A549 (cell line): ENCODE measurements at regions not wholly inside any gene's neighbourhood (a gene's known extent, or its start where the extent isn't known, plus 50 kb on each side); places are given as distances from the start of the nearest gene placed in this dataset.

Experiments used
- ATAC-seq, 2 experiments: fragments of 200-7000 bp in 1 of 2; fragments of >200 bp in 1 of 2; cut with Nextera tagmentation in 1 of 2; cut with Tn5 transposase in 1 of 2; 3 replicates each; pipeline versions ENCODE4 v1.8.0 to v1.9.1; 2018 to 2020; ENCODE audit warnings: mild to moderate bottlenecking in 1 of 2, moderate library complexity in 1 of 2
- CTCF ChIA-PET: fragments of 300-600 bp; sonication (Branson Sonifier 250); formaldehyde crosslinking; extraction: SDS; loops from one replicate; lab custom pipeline; 2021; ENCODE audit warnings: antibody characterized with exemption, inconsistent platforms; lab: Yijun Ruan, JAX
- POLR2A ChIA-PET: fragments of 350-600 bp; formaldehyde crosslinking; extraction: SDS; loops from one replicate; lab custom pipeline; 2021; ENCODE audit warnings: antibody characterized with exemption, inconsistent platforms; lab: Yijun Ruan, JAX
- DNase-seq, 2 experiments: peaks; one replicate each; pipeline versions ENCODE4 v3.0.0 to v3.0.0-alpha.2; 2011 to 2016; ENCODE audit warnings: low read depth in 1 of 2, low spot score in 1 of 2
- FAIRE-seq: peaks from 2 replicates; lab custom pipeline; 2011; peaks lifted over from hg19 to GRCh38; lab: Jason Lieb, UNC
- H3K27ac ChIP-seq, 2 experiments: fragments of >200 bp; sonication (Bioruptor Twin); formaldehyde crosslinking; 3 replicates each; pipeline ENCODE4 v1.5.1; 2016 to 2017
- H3K4me1 ChIP-seq: fragments of >200 bp; sonication (Bioruptor Twin); formaldehyde crosslinking; 3 replicates; pipeline ENCODE4 v1.6.1; 2016
- H3K4me2 ChIP-seq: fragments of >200 bp; sonication (Bioruptor Twin); formaldehyde crosslinking; 3 replicates; pipeline ENCODE4 v1.6.1; 2016
- H3K4me3 ChIP-seq: fragments of >200 bp; sonication (Bioruptor Twin); formaldehyde crosslinking; 3 replicates; pipeline ENCODE4 v1.5.1; 2016
- H3K9me3 ChIP-seq: fragments of >200 bp; sonication (Bioruptor Twin); formaldehyde crosslinking; 3 replicates; pipeline ENCODE4 v1.6.1; 2016
- BHLHE40 ChIP-seq: IDR thresholded peaks from 2 replicates; pipeline ENCODE4 v1.6.1; 2012; ENCODE audit warnings: low read depth, low read length, inconsistent platforms
- CEBPB ChIP-seq, 2 experiments: fragments of >200 bp in 1 of 2; sonication (Bioruptor Twin) in 1 of 2; formaldehyde crosslinking in 1 of 2; IDR thresholded peaks; 2 replicates each; pipeline ENCODE4 v1.6.1; 2012 to 2016
- CHD4 ChIP-seq: fragments of 200-600 bp; sonication (generic); IDR thresholded peaks from 2 replicates; pipeline ENCODE4 v1.6.1; 2016; ENCODE audit warnings: antibody characterized with exemption, mild to moderate bottlenecking, borderline replicate concordance
- EHF ChIP-seq: fragments of 250-450 bp; sonication (Bioruptor Pico); IDR thresholded peaks from 2 replicates; pipeline ENCODE4 v1.5.0; 2020; ENCODE audit warnings: mild to moderate bottlenecking
- EHMT2 ChIP-seq: fragments of 200-600 bp; sonication (generic); IDR thresholded peaks from 2 replicates; pipeline ENCODE4 v1.6.1; 2016; ENCODE audit warnings: antibody characterized with exemption, low read depth, mild to moderate bottlenecking, moderate library complexity
- EP300 ChIP-seq, 2 experiments: fragments of >200 bp; sonication (Bioruptor Twin); formaldehyde crosslinking; IDR thresholded peaks; 2 replicates in 1 of 2; 3 replicates in 1 of 2; pipeline ENCODE4 v1.6.1; 2016 to 2017
- ESRRA ChIP-seq: fragments of 150-350 bp; IDR thresholded peaks from 2 replicates; pipeline ENCODE4 v1.6.1; 2014; ENCODE audit warnings: mild to moderate bottlenecking, low read length, borderline replicate concordance
- FOSL2 ChIP-seq, 2 experiments: fragments of 450-650 bp in 1 of 2; fragments of >200 bp in 1 of 2; sonication (Bioruptor Twin) in 1 of 2; formaldehyde crosslinking; IDR thresholded peaks; 2 replicates each; pipeline versions ENCODE4 v1.5.0 to v1.6.1; 2016 to 2020; ENCODE audit warnings: mild to moderate bottlenecking in 1 of 2, moderate library complexity in 1 of 2
- FOXS1 ChIP-seq: fragments of 250-450 bp; sonication (Bioruptor Pico); IDR thresholded peaks from 2 replicates; pipeline ENCODE4 v1.5.0; 2020; ENCODE audit warnings: mild to moderate bottlenecking, moderate library complexity
- HDAC2 ChIP-seq: fragments of 200-600 bp; sonication (generic); IDR thresholded peaks from 2 replicates; pipeline ENCODE4 v1.6.1; 2016
- HEYL ChIP-seq: fragments of 250-450 bp; sonication (Bioruptor Pico); IDR thresholded peaks from 2 replicates; pipeline ENCODE4 v1.8.0; 2021; ENCODE audit warnings: mild to moderate bottlenecking, moderate library complexity
- HMGXB4 ChIP-seq: fragments of 250-450 bp; sonication (Bioruptor Pico); IDR thresholded peaks from 2 replicates; pipeline ENCODE4 v1.5.0; 2021; ENCODE audit warnings: mild to moderate bottlenecking, moderate library complexity, borderline replicate concordance
- KDM5A ChIP-seq: fragments of 200-600 bp; sonication (generic); IDR thresholded peaks from 2 replicates; pipeline ENCODE4 v1.6.1; 2016; ENCODE audit warnings: antibody characterized with exemption, mild to moderate bottlenecking
- MAFK ChIP-seq: fragments of 450-650 bp; IDR thresholded peaks from 2 replicates; pipeline ENCODE4 v1.6.1; 2014; ENCODE audit not compliant: partially characterized antibody
- MAZ ChIP-seq: fragments of 150-350 bp; IDR thresholded peaks from 2 replicates; pipeline ENCODE4 v1.6.1; 2014; ENCODE audit warnings: antibody characterized with exemption, low read depth, low read length, borderline replicate concordance
- NPAS2 ChIP-seq: fragments of 250-450 bp; sonication (Bioruptor Pico); IDR thresholded peaks from 2 replicates; pipeline ENCODE4 v1.8.0; 2022; ENCODE audit warnings: mild to moderate bottlenecking, moderate library complexity, borderline replicate concordance
- POLR2A ChIP-seq: IDR thresholded peaks from 2 replicates; pipeline ENCODE4 v1.6.1; 2012; ENCODE audit warnings: mild to moderate bottlenecking, low read length
- RAD21 ChIP-seq, 2 experiments: fragments of >200 bp in 1 of 2; sonication (Bioruptor Twin) in 1 of 2; formaldehyde crosslinking in 1 of 2; IDR thresholded peaks in 1 of 2; conservative IDR thresholded peaks in 1 of 2; 2 replicates in 1 of 2; 3 replicates in 1 of 2; pipeline ENCODE4 v1.6.1; 2012 to 2018; ENCODE audit warnings: inconsistent platforms in 1 of 2
- REST ChIP-seq: fragments of 200-600 bp; sonication (generic); IDR thresholded peaks from 2 replicates; pipeline ENCODE4 v1.6.1; 2016; ENCODE audit warnings: antibody characterized with exemption, mild to moderate bottlenecking, moderate library complexity
- RNF2 ChIP-seq: fragments of 200-600 bp; sonication (generic); IDR thresholded peaks from 2 replicates; pipeline ENCODE4 v1.6.1; 2016; ENCODE audit warnings: low read depth, mild to moderate bottlenecking, antibody characterized with exemption, moderate library complexity, borderline replicate concordance
- TFCP2L1 ChIP-seq: fragments of 250-450 bp; sonication (Bioruptor Pico); IDR thresholded peaks from 2 replicates; pipeline ENCODE4 v1.5.0; 2021; ENCODE audit warnings: mild to moderate bottlenecking
- TP53 ChIP-seq: fragments of 250-450 bp; sonication (Bioruptor Pico); IDR thresholded peaks from 2 replicates; pipeline ENCODE4 v1.5.0; 2021; ENCODE audit warnings: mild to moderate bottlenecking, moderate library complexity
- ZC3H11A ChIP-seq: fragments of 450-650 bp; IDR thresholded peaks from 2 replicates; pipeline ENCODE4 v1.6.1; 2014; ENCODE audit warnings: antibody characterized with exemption, mild to moderate bottlenecking
- ZNF302 ChIP-seq: fragments of 250-450 bp; sonication (Bioruptor Pico); IDR thresholded peaks from 2 replicates; pipeline ENCODE4 v1.9.0; 2021; ENCODE audit warnings: inconsistent platforms, mild to moderate bottlenecking, moderate library complexity
- WGBS: methylation state at CpG from one replicate; pipeline ENCODE4 v1.1.6; 2017; ENCODE audit errors: missing lambda C conversion rate; 5-methylcytosine and 5-hydroxymethylcytosine counted together

GRCh38 chr15:97892167-97892938 is 68.2 kb upstream of the ARRDC4 start:
- no peaks in the 10 kb centered on the region for H3K9me3 ChIP-seq
- ATAC-seq: no peak
- TF ChIP-seq EHF (CRISPR knock-in tag) (no peak), FOXS1 (no peak), CEBPB (IDR thresholded peaks at IDR 0.05) (no peak), RAD21 (conservative IDR thresholded peaks at IDR 0.05 in 1 of 2, IDR thresholded peaks at IDR 0.05 in 1 of 2) (no peak), BHLHE40 (no peak), HMGXB4 (CRISPR knock-in tag) (no peak), ZC3H11A (no peak), ZNF302 (CRISPR knock-in tag) (no peak)
- H3K4me3 ChIP-seq: no peak overlapping the region
- no peaks in the 10 kb centered on the region for H3K4me1 ChIP-seq
- H3K4me2 ChIP-seq: no peak overlapping the region
- POLR2A ChIA-PET: interaction anchor here (0.6 kb wide), 1 partner anchor 17 kb away, joined by 3 read pairs; no protein-coding TSS in a partner anchor
- no peak overlapping the region for H3K27ac ChIP-seq
- FAIRE-seq: no peak
- CTCF ChIA-PET: interaction anchor here (1.6 to 2.6 kb wide), 3 partner anchors 12 to 286 kb away, joined by 3 to 12 read pairs (median 7); no protein-coding TSS in a partner anchor
- no peak for DNase-seq
- 27% methylated on average over 13 of the region's 13 CpGs for WGBS

GRCh38 chr15:97893967-97894366 is 66.5 kb upstream of the ARRDC4 start:
- FAIRE-seq (no peak), ATAC-seq (no peak), DNase-seq (no peak)
- whole genome bisulfite sequencing: 7% methylated on average over 5 of the region's 5 CpGs
- Histone ChIP-seq H3K4me1 (no peaks in the 10 kb centered on the region), H3K4me2 (no peak overlapping the region), H3K9me3 (no peaks in the 10 kb centered on the region), H3K4me3 (no peak overlapping the region), H3K27ac (no peak overlapping the region)
- CTCF ChIA-PET: interaction anchor here (1.6 to 2.6 kb wide), 3 partner anchors 10 to 534 kb away, joined by 4 to 12 read pairs (median 7); no protein-coding TSS in a partner anchor
- POLR2A ChIA-PET: no interaction called here
- TF ChIP-seq CEBPB (IDR thresholded peaks at IDR 0.05) (no peak), ESRRA (no peak), NPAS2 (no peak), MAZ (no peak), RNF2 (no peak), MAFK (peak; percentile 91), FOSL2 (IDR thresholded peaks at IDR 0.05) (no peak), FOSL2 (CRISPR knock-in tag; IDR thresholded peaks at IDR 0.05) (no peak)

- H3K9me3 ChIP-seq: no peaks in the 10 kb centered on the region
- 27% methylated on average over 5 of the region's 5 CpGs for WGBS
- no peak overlapping the region for H3K27ac ChIP-seq
- H3K4me1 ChIP-seq: no peaks in the 10 kb centered on the region
- ChIA-PET CTCF (interaction anchor here (0.5 to 4.9 kb wide), 13 partner anchors 8 to 1296 kb away, joined by 3 to 27 read pairs (median 5); no protein-coding TSS in a partner anchor), POLR2A (no interaction called here)
- no peak for TF ChIP-seq POLR2A
- no peak for TF ChIP-seq TP53 (CRISPR knock-in tag)
- no peak for TF ChIP-seq HEYL (CRISPR knock-in tag)
- no peak for TF ChIP-seq MAFK
- TF ChIP-seq KDM5A: no peak
- no peak for TF ChIP-seq EHMT2
- no peak for TF ChIP-seq REST
- no peak for TF ChIP-seq EP300 (IDR thresholded peaks at IDR 0.05)
- no peak for TF ChIP-seq HDAC2
- TF ChIP-seq CHD4: no peak
- TF ChIP-seq TFCP2L1: no peak
- DNase-seq: no peak
- no peak overlapping the region for H3K4me3 ChIP-seq
- no peak overlapping the region for H3K4me2 ChIP-seq
- FAIRE-seq: no peak
- no peak for ATAC-seq
These were observed 60.5 kb upstream of the ARRDC4 start for GRCh38 chr15:97899981-97900380.
